OCI-LY1 (cell line): ENCODE measurements at regions not wholly inside any gene's neighbourhood (a gene's known extent, or its start where the extent isn't known, plus 50 kb on each side); places are given as distances from the start of the nearest gene placed in this dataset.
A peak's percentile ranks its signal among the peaks of the same experiment; 100 is the strongest.

ENCODE experiments used
- H2AFZ ChIP-seq: fragments of 200-600 bp; sonication (generic), shearing (Covaris generic); 2 replicates; pipeline ENCODE4 v1.6.0; 2014; ENCODE audit warnings: antibody characterized with exemption, mild to moderate bottlenecking, low read length
- H3F3A ChIP-seq: fragments of 200-600 bp; sonication (generic), shearing (Covaris generic); 2 replicates; pipeline ENCODE4 v1.6.0; 2014; ENCODE audit warnings: mild to moderate bottlenecking, antibody characterized with exemption, low read length, moderate library complexity; ENCODE audit not compliant: insufficient read depth
- H3K27ac ChIP-seq: fragments of 200-600 bp; sonication (generic); 2 replicates; pipeline ENCODE4 v1.5.1; 2014; ENCODE audit warnings: low read length, mixed run types, mild to moderate bottlenecking, low read depth; ENCODE audit not compliant: poor library complexity, severe bottlenecking
- H3K27me3 ChIP-seq: fragments of 200-600 bp; sonication (generic); 2 replicates; pipeline ENCODE4 v1.6.0; 2014; ENCODE audit warnings: antibody characterized with exemption, mild to moderate bottlenecking, low read length, moderate library complexity; ENCODE audit not compliant: insufficient read depth
- H3K36me3 ChIP-seq: fragments of 200-600 bp; sonication (generic); 2 replicates; pipeline ENCODE4 v1.6.1; 2014; ENCODE audit warnings: mild to moderate bottlenecking, antibody characterized with exemption, low read length, moderate library complexity, mixed read lengths; ENCODE audit not compliant: insufficient read depth
- H3K4me1 ChIP-seq: fragments of 200-600 bp; sonication (generic); 2 replicates; pipeline ENCODE4 v1.5.1; 2014; ENCODE audit warnings: mild to moderate bottlenecking, low read length, moderate library complexity; ENCODE audit not compliant: insufficient read depth, severe bottlenecking
- H3K4me2 ChIP-seq: fragments of 200-600 bp; sonication (generic), shearing (Covaris generic); 2 replicates; pipeline ENCODE4 v1.6.1; 2014; ENCODE audit warnings: low read length
- H3K4me3 ChIP-seq: fragments of 200-600 bp; sonication (generic); 2 replicates; pipeline ENCODE4 v1.5.1; 2014; ENCODE audit warnings: low read length, low read depth, mild to moderate bottlenecking, mixed read lengths; ENCODE audit not compliant: poor library complexity, severe bottlenecking
- H3K79me2 ChIP-seq: fragments of 200-600 bp; shearing (Covaris generic); 2 replicates; pipeline ENCODE4 v1.6.1; 2016; ENCODE audit warnings: mixed run types, low read length, mixed read lengths; ENCODE audit not compliant: insufficient read depth
- H3K9ac ChIP-seq: fragments of 200-600 bp; sonication (generic), shearing (Covaris generic); 2 replicates; pipeline ENCODE4 v1.6.1; 2014; ENCODE audit warnings: mild to moderate bottlenecking, low read length, mixed read lengths
- H3K9me2 ChIP-seq: fragments of 200-600 bp; sonication (generic), shearing (Covaris generic); 2 replicates; pipeline ENCODE4 v1.6.1; 2014; ENCODE audit warnings: low read depth, mild to moderate bottlenecking, low read length, mixed read lengths
- H3K9me3 ChIP-seq: fragments of 200-600 bp; shearing (Covaris generic); 2 replicates; pipeline ENCODE4 v1.6.1; 2014; ENCODE audit warnings: low read length, mixed read lengths
- H4K20me1 ChIP-seq: fragments of 200-600 bp; sonication (generic), shearing (Covaris generic); 2 replicates; pipeline ENCODE4 v1.6.0; 2016; ENCODE audit warnings: mild to moderate bottlenecking, low read length; ENCODE audit not compliant: insufficient read depth
- CTCF ChIP-seq: fragments of 200-600 bp; sonication (generic), shearing (Covaris generic); IDR thresholded peaks from 2 replicates; pipeline ENCODE4 v1.5.1; 2017; ENCODE audit warnings: mild to moderate bottlenecking, antibody characterized with exemption, low read length, moderate library complexity, mixed read lengths
- EZH2 ChIP-seq: fragments of 200-600 bp; sonication (generic), shearing (Covaris generic); IDR thresholded peaks from 2 replicates; pipeline ENCODE4 v1.8.0; 2017; ENCODE audit warnings: borderline replicate concordance, mixed run types, mild to moderate bottlenecking, antibody characterized with exemption, low read length, moderate library complexity, mixed read lengths

DNA sequence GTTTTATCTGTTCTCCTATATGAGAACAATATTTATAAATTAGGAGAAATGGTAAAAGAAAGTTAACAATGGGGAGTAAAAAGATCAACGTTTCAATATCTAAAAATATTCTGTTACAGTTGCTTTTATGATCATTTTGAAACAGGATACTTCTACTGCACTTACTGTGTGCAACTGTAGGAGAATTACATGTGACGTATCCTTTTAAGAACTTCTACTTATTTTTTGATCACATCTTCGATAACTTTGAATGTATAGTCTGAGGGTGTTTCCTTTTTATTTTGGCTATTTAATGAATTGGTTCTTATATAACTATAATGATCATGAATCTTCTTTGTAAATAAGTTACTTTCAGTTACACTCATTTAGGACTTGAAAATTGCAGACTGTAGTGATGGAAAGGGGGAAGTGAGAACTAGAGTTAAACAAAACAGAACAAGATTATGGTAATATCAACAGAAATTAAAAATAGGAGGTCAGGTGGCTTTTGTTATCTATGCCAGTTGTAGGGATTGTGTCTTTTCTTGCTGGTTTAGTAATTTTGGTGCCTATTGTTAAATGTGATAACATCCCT, 109.9 kb downstream of the MSTN start:
- H3K27ac ChIP-seq: peak overlapping the region; percentile 91
- H3F3A ChIP-seq: no peaks in the 10 kb centered on the region

GRCh38 chr2:189951791-189952535, 110.6 kb downstream of the MSTN start:
- peak overlapping the region; percentile 45 for H3K4me2 ChIP-seq
- H4K20me1 ChIP-seq: no peaks in the 10 kb centered on the region
- peak overlapping the region; percentile 92 for H2AFZ ChIP-seq
- no peak for TF ChIP-seq EZH2
- TF ChIP-seq CTCF: no peak
- no peaks in the 10 kb centered on the region for H3K79me2 ChIP-seq
- H3K4me3 ChIP-seq: no peak overlapping the region
- H3K27ac ChIP-seq: peak overlapping the region; percentile 91
- H3K4me1 ChIP-seq: peaks cover 25% of the 10 kb centered on the region
- H3K27me3 ChIP-seq: no peaks in the 10 kb centered on the region
- no peaks in the 10 kb centered on the region for H3K9me2 ChIP-seq
- H3K9me3 ChIP-seq: no peaks in the 10 kb centered on the region
- peak overlapping the region; percentile 34 for H3K9ac ChIP-seq
- no peaks in the 10 kb centered on the region for H3K36me3 ChIP-seq
- H3F3A ChIP-seq: no peaks in the 10 kb centered on the region

More for the DNA sequence above, 109.9 kb downstream of the MSTN start:
- Histone ChIP-seq H3K79me2 (no peaks in the 10 kb centered on the region), H3K4me2 (peak overlapping the region; percentile 45), H4K20me1 (no peaks in the 10 kb centered on the region), H3K9me3 (no peaks in the 10 kb centered on the region), H3K4me1 (peaks cover 25% of the 10 kb centered on the region), H3K9me2 (no peaks in the 10 kb centered on the region), H3K4me3 (no peak overlapping the region), H3K36me3 (no peaks in the 10 kb centered on the region), H2AFZ (peak overlapping the region; percentile 93), H3K27me3 (no peaks in the 10 kb centered on the region), H3K9ac (peak overlapping the region; percentile 34)
- TF ChIP-seq EZH2: no peak
- no peak for TF ChIP-seq CTCF

GRCh38 chr2:189943009-189943408, 119.5 kb downstream of the MSTN start:
- Histone ChIP-seq H3K4me2 (no peak overlapping the region), H3F3A (no peaks in the 10 kb centered on the region), H3K79me2 (no peaks in the 10 kb centered on the region), H3K27ac (no peak overlapping the region), H2AFZ (no peak overlapping the region), H3K4me1 (no peaks in the 10 kb centered on the region), H3K27me3 (no peaks in the 10 kb centered on the region), H4K20me1 (no peaks in the 10 kb centered on the region), H3K9me2 (no peaks in the 10 kb centered on the region), H3K36me3 (no peaks in the 10 kb centered on the region), H3K4me3 (no peak overlapping the region), H3K9ac (no peak overlapping the region), H3K9me3 (no peaks in the 10 kb centered on the region; the same call in 1 of the 2 replicates)
- TF ChIP-seq CTCF: no peak
- TF ChIP-seq EZH2: no peak
